ENCODE measurements at regions not wholly inside any gene's neighbourhood (a gene's known extent, or its start where the extent isn't known, plus 50 kb on each side); places are given as distances from the start of the nearest gene placed in this dataset.
"Not testable (repeated sequence)": the region's sequence is repeated elsewhere in the genome, so short reads cannot be mapped to it uniquely, and the experiment has no call there.

DNA sequence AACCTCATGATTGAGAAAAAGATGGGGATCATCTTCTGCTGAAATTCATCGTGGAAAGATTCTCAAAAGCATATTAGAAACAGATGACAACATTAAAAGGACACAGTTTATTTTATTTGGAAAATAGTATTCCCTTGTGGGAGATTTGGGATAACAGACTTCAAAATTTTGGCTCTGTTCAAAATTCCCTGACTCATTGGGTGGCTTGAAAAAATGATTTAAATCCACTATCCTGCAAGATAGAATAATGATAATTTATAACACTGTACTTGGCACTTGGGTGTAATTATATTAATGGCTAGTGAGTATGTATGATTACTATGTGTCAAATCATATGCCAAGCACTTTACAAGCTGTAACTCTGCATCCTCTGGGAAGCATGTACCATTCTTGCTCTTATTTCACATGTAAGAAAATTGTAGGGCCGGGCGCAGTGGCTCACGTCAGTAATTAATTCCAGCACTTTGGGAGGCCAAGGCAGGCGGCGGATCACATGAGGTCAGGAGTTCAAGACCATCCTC lies 128.8 kb downstream of the LMNTD1 start:
- no peak for DNase-seq (ENCODE audit: low read depth)

DNA sequence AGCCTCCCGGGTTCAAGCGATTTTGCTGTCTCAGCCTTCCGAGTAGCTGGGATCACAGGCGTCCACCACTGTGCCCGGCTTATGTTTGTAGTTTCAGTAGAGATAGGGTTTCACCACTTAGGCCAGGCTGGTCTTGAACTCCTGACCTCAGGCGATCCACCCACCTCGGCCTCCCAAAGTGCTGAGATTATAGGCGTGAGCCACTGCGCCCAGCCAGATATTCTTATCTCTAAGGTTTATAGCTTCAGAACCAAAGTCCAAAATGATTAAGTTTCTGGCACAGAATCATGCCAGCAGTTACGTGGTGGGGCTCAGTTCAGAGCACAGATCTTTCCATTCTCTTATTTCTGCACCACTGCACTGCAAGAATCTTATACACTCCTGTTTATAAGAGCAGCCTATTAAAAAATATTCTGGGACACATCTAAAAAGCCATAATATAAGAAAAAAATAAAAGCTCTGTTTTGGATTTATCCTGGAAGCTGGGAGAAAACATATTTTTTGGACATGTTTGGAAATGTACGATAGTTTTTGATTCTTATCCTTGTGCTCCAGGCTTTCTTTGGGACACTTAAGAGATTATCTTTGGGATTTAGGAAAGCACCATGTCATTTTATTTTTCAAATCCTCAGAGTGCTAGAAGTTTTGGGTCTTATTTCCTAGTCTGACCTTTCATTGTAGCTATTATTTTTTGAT lies 129.6 kb downstream of the LMNTD1 start:
- DNase-seq (ENCODE audit: low read depth): peak; percentile 22

DNA sequence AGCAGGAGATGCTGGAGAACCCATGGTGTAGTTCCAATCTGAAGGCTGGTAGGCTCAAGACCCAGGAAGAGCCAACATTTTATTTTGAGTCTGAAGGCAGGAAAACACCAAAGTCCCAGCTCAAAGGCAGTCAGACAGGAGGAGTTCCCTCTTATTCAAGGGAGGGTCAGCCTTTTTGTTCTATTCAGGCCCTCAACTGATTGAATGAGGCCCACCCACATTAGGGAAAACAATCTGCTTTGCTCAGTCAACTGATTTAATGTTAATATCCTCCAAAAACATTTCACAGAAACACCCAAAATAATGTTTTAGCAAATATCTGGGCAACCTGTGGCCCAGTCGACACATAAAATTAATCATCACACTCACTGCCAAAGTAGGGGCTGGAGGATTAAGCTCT lies 130.8 kb downstream of the LMNTD1 start:
- DNase-seq (ENCODE audit: low read depth): no peak

DNA sequence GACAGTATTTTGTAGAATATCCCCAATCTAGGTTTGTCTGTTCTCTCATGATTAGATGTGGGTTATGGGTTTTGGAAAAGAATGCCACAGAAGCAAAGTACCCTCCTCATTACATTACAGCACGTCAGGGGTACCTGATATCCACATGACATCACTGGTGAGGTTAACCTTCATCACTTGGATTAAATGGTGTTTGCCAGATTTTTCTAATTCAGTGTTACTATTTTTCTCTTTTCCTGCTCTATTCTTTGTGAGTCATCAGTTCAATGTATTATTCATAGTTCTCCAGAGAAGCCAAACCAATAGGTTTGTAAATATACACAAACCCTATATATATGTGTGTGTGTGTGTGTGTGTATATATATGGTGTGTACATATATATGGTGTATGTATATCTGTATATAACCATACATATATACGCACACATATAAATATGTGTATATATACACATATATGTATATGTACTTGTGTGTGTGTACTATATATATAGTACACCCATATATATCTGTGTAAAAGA lies 131.4 kb downstream of the LMNTD1 start:
- DNase-seq (ENCODE audit: low read depth): peak; percentile 11

DNA sequence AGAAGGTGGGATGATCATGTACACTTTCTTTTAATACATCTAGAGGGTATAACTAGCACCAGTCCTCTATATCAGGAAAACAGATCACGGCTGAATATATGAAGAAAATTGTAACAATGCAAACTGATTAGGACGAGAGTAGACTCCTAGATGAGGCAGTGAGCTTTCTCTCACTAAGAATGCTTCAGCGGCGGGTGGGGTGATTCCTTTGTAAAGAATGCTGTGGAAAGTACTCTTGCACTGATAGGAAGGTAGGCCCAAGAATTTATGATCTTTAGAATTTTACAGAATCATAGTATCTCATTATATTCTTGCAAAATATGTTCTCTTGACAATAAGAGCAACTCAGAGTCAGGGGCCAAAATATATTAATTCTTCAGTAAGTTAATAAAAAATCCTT lies 133.0 kb downstream of the LMNTD1 start:
- DNase-seq (ENCODE audit: low read depth): no peak

DNA sequence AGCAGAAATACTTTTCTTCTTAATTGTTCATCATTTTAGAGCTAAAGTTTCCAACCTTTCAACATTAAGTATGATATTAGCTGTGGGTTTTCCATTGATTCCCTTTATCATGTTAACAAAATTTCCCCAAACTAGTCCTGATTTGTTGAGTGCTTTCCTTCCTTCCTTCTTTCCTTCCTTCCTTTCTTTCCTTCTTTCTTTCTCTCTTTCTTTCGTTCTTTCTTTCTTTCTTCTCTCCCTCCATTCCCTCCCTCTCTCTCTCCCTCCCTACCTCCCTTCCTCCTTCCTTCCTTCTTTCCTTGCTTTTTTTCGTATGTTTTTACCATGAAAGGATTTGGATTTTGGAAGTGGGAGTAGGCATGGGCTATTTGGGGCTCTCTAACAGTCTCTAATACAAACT lies 133.5 kb downstream of the LMNTD1 start:
- DNase-seq (ENCODE audit: low read depth): no peak

DNA sequence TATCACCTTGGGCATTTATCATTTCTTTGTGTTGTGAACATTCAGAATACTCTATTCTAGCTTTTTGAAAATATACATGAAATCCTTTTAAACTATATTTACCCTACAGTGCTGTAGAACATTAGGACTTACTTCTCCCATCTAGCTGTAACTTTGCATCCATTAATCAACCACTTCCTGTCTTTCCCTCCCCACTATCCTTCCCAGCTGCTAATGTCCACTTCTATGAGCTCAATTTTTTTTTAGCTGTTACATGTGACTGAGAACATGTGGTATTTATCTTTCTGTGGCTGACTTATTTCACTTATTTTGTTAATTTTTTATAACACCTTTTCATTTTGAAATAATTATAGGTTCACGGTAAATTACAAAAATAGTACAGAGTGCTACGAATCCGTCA lies 136.0 kb downstream of the LMNTD1 start:
- no peak for DNase-seq (ENCODE audit: low read depth)

DNA sequence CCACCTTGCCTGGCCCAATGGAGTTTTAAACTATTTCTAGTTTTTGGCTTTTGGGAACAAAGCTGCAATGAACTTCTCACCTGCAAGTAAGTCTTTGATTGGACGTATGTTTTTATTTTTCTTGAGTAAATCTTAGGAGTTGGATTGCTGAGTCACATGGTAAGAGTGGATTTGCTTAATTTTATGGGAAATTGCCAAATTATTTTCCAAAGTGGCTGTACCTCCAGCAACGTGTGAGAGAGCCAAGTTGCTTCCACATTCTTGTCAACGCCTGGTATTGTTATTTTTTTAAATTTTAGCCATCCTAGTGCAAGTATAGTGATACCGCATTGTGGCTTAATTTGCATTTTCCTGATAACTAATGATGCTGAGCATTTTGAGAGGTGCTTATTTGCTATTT lies 136.6 kb downstream of the LMNTD1 start:
- no peak for DNase-seq (ENCODE audit: low read depth)

DNA sequence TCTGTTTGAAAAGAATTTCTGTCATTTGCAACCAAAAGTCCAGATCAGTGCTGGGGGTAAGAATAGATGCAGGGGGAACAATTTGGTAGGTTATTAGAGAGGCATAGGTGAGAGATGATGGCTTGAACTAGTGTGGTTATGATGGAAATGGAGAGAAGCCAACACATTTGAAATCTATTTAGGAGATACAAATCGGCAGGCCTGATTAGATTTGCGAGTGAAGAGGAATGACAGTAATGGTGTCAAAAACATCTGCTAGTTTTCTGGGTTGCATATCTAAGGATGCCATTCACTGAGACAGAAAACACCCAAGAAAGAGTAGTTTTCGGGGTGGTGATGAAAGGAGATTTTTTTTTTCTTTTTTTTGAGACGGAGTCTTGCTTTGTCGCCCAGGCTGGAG lies 138.1 kb downstream of the LMNTD1 start:
- DNase-seq (ENCODE audit: low read depth): no peak

DNA sequence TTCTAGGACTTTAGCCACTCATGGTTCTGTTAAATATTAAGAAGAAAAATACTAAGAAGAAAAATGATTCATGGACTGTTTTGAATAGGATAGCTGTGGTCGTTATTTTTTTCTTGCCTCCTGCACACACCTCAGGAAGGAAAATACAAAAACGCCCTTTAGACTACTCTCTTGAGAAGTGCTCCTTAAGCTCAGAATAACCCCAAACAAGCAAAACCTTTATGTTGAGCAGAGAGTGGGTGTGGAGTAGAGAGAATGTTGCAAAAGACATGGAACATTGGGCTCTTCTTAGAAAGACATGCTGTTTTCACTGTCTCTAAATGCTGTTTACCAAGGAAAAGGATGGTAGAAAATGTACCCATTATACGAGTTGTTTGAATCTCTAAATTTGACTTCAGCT lies 140.3 kb downstream of the LMNTD1 start:
- DNase-seq (ENCODE audit: low read depth): no peak

DNA sequence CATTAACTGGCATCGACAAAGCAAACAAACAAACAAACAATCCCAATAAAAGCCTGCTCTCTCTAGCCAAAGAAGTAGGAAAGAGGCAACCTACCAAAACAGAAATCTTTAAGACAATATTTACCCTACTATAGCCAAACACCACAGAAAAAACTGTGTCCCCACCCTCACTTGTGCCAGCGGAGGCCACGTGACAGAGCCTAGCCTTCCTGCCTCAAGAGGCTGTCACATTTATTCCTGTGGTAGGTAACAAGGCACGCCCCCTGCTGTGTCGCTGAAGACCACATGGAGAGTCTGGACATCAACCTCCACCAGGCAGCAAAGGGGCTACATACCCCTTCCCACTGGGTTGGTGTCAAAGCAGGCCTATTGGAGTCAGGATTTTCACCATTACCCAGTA lies 148.1 kb downstream of the LMNTD1 start:
- no peak for DNase-seq (ENCODE audit: low read depth)

DNA sequence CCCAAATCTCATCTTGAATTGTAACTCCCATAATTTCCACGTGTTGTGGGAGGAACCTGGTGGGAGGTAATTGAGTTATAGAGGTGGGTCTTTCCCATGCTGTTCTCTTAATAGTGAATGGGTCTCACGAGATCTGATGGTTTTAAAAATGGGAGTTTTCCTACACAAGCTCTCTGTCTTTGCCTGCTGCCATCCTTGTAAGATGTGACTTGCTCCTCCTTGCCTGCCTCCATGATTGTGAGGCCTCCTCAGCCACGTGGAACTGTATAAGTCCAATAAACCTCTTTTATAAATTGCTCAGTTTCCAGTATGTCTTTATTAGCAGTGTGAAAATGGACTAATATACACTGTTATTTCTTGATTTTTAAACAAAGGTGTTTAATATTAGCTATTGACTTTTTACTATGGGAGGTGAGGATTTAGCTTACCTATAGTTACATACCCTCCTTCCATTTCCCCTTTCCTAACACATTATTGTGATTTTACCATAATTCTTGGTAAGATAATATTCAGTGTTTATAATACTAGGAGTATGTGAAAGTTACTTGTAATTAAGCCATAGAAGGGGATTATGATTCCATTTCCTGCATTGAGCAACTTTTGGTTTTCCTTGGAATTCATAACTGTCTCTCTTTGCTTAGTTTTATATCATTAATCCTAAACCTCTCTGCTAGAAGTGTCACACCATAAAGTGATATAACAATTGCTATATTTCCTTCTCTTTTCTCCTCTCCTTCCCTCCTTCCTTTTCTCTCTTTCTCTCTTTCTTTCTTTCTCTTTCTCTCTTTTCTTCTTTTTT lies 151.0 kb upstream of the KRAS start:
- no peak for DNase-seq (ENCODE audit: low read depth)

DNA sequence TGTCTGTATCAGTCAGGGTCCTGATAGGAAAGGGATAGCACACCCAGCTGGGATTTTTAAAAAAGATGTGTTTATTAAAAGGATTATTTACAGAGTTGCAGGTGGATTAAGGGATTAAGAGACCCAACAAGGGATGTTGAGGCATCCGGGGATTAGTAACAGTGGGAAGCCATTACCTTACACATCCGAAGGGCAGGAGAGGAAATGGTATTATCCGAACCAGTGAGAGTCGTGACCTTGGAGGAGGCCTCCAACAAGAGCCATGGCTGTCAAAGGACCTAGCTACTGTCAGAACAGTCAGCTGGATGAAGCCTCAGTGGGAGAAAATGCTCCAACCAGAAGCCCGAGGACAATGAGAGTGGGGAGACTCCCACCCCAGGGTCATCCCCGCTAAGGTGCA lies 146.3 kb upstream of the KRAS start:
- no peak for DNase-seq (ENCODE audit: low read depth)

DNA sequence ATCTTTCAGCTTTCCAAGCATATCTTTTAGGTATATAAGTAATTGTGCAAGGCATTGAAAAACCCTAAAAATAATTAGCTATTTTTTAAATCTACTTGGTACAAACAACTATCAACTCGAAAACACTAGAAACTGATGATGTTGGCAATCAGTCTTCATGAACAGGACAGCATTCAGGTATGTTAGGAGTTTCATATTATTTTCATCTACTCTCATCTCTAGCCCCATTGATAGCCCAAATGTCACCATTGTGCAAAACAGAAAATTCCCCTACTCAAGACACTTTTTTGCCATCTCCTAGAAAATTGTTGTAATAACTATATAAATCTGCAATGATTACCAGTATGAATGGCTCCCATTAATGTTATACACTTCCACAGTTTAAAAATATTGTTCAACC lies 144.5 kb upstream of the KRAS start:
- no peak for DNase-seq (ENCODE audit: low read depth)

DNA sequence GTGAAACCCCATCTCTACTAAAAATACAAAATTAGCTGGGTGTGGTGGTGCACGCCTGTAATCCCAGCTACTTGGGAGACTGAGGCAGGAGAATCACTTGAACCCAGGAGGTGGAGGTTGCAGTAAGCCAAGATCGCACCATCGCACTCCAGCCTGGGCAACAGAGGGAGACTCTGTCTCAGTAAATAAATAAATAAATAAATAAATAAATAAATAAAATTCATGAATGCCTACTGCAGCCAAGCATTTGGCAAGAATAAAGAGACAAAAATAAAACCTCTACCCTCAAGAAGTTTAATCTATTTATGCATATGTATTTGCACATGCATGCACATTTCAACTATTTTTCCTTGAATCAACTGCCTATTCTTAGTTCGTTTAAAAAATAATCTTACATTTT lies 144.0 kb upstream of the KRAS start:
- not testable (repeated sequence) for DNase-seq (ENCODE audit: low read depth)

DNA sequence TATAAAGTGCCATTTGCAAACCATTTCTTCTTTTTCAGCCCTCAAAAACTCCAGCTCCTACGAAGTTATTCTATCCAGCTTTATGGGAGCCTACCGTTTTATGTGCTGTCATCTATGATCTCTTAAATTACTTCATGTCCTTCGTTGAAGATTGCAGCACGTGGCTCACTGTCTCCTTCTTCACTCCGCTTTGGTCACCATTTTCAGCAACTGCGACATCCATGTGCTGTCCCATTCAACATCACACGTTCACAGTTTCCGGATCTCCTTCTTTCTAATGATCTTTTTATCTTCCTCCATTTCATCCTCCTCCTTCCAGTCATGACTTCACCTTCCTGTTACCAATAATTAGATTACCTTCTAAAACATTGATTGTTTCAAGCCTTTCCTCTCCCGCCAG lies 143.3 kb upstream of the KRAS start:
- no peak for DNase-seq (ENCODE audit: low read depth)

DNA sequence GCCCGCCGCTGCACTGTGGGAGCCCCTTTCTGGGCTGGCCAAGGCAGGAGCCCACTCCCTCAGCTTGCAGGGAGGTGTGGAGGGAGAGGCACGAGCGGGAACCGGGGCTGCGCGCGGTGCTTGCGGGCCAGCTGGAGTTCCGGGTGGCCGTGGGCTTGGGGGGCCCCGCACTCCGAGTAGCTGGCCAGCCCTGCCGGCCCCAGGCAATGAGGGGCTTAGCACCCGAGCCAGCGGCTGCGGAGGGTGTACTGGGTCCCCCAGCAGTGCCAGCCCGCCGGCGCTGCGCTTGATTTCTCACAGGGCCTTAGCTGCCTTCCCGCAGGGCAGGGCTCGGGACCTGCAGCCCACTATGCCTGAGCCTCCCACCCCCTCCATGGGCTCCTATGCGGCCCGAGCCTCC lies 140.6 kb upstream of the KRAS start:
- DNase-seq (ENCODE audit: low read depth): not testable (repeated sequence)

DNA sequence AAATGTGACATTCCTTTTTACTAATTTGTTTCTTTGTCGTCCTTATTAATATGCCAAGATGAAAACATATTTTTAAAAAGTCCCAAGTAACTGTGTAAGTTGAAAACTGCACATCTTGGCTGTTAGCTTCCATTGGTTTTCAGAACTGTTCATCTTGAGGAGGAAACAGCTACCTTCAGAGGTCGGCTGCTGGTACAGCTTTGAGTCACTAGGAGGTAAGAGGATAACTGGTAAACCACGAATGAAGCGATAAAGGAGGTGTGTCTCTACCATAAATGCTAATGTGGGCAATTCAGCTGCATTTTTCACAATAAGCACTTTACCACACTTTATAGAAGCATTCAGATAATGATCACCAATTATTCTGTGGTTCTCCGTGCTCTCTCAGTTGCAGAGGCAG lies 137.5 kb upstream of the KRAS start:
- DNase-seq (ENCODE audit: low read depth): peak; percentile 11

DNA sequence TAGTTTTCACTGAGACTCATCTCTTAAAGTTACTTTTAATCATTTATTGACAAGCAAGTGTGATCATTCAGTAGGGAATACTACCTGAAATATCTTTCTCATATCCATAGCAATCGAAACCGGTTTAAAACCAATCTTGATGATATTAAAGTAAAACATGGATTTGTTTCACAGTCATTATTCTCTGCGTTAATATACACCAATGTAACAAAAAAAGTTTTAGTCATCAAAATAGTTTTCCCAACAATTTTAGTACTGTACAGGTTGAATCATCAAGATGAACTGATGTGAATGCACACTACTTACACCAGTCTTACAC lies 137.0 kb upstream of the KRAS start:
- no peak for DNase-seq (ENCODE audit: low read depth)

DNA sequence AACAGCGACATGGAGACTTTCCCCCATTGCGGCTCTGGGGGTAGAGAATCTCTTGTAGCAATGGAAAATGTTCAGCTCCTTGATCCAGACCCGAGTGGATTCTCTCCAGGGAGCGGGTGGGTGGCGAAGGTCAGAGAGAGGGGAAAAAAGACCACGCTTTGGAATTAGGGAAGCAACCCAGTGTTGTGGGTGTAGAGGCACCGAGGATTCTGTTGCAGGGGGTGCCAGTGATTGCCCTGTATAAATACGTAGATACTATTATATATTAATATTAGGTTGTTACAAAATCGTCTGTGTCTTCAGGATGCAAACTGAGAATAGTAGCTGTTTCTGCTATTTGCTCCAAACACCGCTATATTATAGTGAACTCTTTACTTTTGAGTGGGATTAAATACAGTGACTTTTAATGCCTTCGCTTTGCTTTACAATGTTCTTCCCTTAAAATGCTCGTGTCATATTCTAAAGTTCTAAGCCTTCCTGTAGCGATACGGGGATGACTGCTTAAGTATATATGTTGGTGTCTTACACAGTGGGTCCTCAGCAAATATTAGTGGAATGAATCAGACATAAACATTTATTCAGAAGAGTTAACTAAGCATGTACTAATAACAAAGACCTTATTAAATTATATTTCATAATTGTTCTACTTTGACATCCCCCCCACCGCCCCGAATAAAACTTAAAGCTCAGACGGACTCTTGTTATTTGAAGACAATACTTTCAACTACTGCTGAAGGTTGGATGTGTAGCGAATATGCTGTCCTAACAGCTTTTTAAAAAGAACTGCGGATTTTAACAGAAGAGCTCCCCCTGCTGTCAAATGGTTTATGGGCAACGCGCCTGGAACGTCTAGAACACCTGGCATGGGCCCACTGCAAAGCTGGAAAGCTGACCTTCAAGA lies 136.4 kb upstream of the KRAS start:
- peak; percentile 88 for DNase-seq (ENCODE audit: low read depth)

DNA sequence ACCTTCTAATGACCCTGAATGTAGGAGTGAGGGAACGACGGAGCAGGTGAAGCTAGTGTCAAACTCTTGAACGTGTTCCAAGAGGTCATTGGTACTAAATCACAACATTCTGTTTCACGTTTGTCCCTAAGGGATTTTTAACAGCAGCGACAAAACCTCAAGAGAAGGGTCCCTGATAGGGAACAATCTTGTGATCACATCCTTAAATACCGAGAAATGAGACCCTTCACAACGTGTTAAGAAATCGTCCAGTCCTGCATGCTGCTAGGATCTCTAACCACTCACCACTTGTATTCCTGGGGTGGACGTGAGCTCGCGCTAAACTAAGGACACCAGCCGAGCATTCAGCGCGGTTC lies 134.1 kb upstream of the KRAS start:
- DNase-seq (ENCODE audit: low read depth): peak; percentile 14
